ENCODE measurements at regions not wholly inside any gene's neighbourhood (a gene's known extent, or its start where the extent isn't known, plus 50 kb on each side); places are given as distances from the start of the nearest gene placed in this dataset.
"Not testable (repeated sequence)": the region's sequence is repeated elsewhere in the genome, so short reads cannot be mapped to it uniquely, and the experiment has no call there.

DNA sequence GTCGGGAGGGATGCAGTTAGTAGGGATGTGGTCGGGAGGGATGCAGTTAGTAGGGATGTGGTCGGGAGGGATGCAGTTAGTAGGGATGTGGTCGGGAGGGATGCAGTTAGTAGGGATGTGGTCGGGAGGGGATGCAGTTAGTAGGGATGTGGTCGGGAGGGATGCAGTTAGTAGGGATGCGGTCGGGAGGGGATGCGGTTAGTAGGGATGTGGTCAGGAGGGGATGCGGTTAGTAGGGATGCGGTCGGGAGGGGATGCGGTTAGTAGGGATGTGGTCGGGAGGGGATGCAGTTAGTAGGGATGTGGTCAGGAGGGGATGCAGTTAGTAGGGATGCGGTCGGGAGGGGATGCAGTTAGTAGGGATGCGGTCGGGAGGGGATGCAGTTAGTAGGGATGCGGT is 96.2 kb downstream of the BDH1 start:
- H3K27me3 ChIP-seq (ENCODE audit: control insufficient read depth in 2 of 2, insufficient read depth in 2 of 2, low read length in 2 of 2); H3K4me3 Mint-ChIP-seq; H3K36me3 ChIP-seq (replicated peaks in 1 of 2; ENCODE audit: control insufficient read depth in 1 of 2, insufficient read depth in 2 of 2, low read length in 2 of 2); H3K79me2 ChIP-seq (ENCODE audit: insufficient read depth, low read length); H3K4me3 ChIP-seq (replicated peaks in 1 of 3; ENCODE audit: low read depth in 2 of 3, low read length in 3 of 3); H3K27ac ChIP-seq (ENCODE audit: low read depth in 1 of 2, low read length in 2 of 2); DNase-seq; intact Hi-C loops (cut with micrococcal nuclease); H3K4me2 ChIP-seq (replicated peaks; ENCODE audit: extremely low read depth, low read length, poor library complexity, severe bottlenecking); H4K20me1 ChIP-seq (ENCODE audit: insufficient read depth, low read length); H3K36me3 Mint-ChIP-seq; H3K9me3 ChIP-seq (replicated peaks in 1 of 2; ENCODE audit: control insufficient read depth in 1 of 2, insufficient read depth in 1 of 2, low read length in 2 of 2); H3K9ac ChIP-seq (ENCODE audit: insufficient read depth, low read length, poor library complexity, severe bottlenecking); H3K9me3 Mint-ChIP-seq; H2AFZ ChIP-seq (ENCODE audit: insufficient read depth, low read depth, low read length, poor library complexity, severe bottlenecking); H3K27ac Mint-ChIP-seq: not testable (repeated sequence)
- Mint-ChIP-seq H3K27me3 (ENCODE audit: low read depth in 3 of 3) (peaks cover 9 to 31% (median 19%) of the 10 kb centered on the region in 3 donors), H3K4me1 (peaks cover 20% of the 10 kb centered on the region)
- 66% methylated on average over 16 of the region's 19 CpGs for WGBS (ENCODE audit: insufficient coverage)
- peaks cover 18 to 20% of the 10 kb centered on the region in 2 donors for H3K4me1 ChIP-seq (ENCODE audit: control insufficient read depth in 1 of 2, insufficient read depth in 2 of 2, low read length in 2 of 2)

DNA sequence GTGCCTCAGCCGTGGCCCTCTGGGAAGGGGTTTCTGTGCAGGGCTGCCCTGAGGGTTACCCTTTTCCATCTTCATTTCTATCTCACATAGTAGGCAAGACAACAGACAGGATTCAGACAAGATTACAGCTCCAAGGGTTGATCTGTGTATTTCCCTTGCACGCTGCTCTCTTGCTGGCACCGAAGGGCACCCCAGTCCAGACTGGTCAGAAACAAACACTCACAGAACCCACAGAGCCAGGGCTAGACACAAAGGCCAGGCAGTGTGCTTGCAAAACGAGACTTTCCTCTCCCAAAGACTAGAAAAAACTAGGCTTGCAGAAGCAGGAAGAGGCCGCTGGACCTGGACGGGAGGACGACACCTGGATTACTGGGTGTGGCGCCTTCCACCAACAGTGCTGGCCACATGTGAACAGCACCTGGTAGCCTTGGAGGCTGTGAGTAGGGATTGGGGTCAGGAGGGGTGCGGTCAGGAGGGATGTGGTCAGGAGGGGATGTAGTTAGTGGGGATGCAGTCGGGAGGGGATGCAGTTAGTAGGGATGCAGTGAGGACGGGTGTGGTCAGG is 96.8 kb downstream of the BDH1 start:
- H3K4me3 Mint-ChIP-seq = no peak overlapping the region
- Histone ChIP-seq H3K36me3 (replicated peaks in 1 of 2; ENCODE audit: control insufficient read depth in 1 of 2, insufficient read depth in 2 of 2, low read length in 2 of 2) (no peaks in the 10 kb centered on the region), H3K79me2 (ENCODE audit: insufficient read depth, low read length) (no peaks in the 10 kb centered on the region), H3K27ac (ENCODE audit: low read depth in 1 of 2, low read length in 2 of 2) (no peak overlapping the region), H3K4me2 (replicated peaks; ENCODE audit: extremely low read depth, low read length, poor library complexity, severe bottlenecking) (no peak overlapping the region), H4K20me1 (ENCODE audit: insufficient read depth, low read length) (no peaks in the 10 kb centered on the region), H2AFZ (ENCODE audit: insufficient read depth, low read depth, low read length, poor library complexity, severe bottlenecking) (no peak overlapping the region), H3K9ac (ENCODE audit: insufficient read depth, low read length, poor library complexity, severe bottlenecking) (no peak overlapping the region), H3K9me3 (replicated peaks in 1 of 2; ENCODE audit: control insufficient read depth in 1 of 2, insufficient read depth in 1 of 2, low read length in 2 of 2) (no peaks in the 10 kb centered on the region), H3K27me3 (ENCODE audit: control insufficient read depth in 2 of 2, insufficient read depth in 2 of 2, low read length in 2 of 2) (peaks cover 0 to 6% of the 10 kb centered on the region in 2 donors), H3K4me3 (replicated peaks in 1 of 3; ENCODE audit: low read depth in 2 of 3, low read length in 3 of 3) (no peak overlapping the region), H3K4me1 (ENCODE audit: control insufficient read depth in 1 of 2, insufficient read depth in 2 of 2, low read length in 2 of 2) (peaks cover 18 to 20% of the 10 kb centered on the region in 2 donors)
- WGBS (ENCODE audit: insufficient coverage) = 87% methylated on average over 7 of the region's 11 CpGs
- H3K4me1 Mint-ChIP-seq = peaks cover 20% of the 10 kb centered on the region
- peaks cover 0 to 9% (median 0%) of the 10 kb centered on the region in 7 donors for H3K9me3 Mint-ChIP-seq
- H3K27ac Mint-ChIP-seq = peak overlapping the region in 1 of 7 donors; percentile 62
- no peak for TF ChIP-seq CTCF (IDR thresholded peaks at IDR 0.05)
- H3K36me3 Mint-ChIP-seq = no peaks in the 10 kb centered on the region
- peaks cover 11 to 33% (median 17%) of the 10 kb centered on the region in 3 donors for H3K27me3 Mint-ChIP-seq (ENCODE audit: low read depth in 3 of 3)
- intact Hi-C loops (cut with micrococcal nuclease) = no loop called here
- no peak for DNase-seq
